ENCODE measurements at regions not wholly inside any gene's neighbourhood (a gene's known extent, or its start where the extent isn't known, plus 50 kb on each side); places are given as distances from the start of the nearest gene placed in this dataset.

GRCh38 chr17:53687324-53687723, 135.4 kb upstream of the KIF2B start (continued):
- no peak for TF ChIP-seq REST (IDR thresholded peaks at IDR 0.05)

- ATAC-seq, result no peak
- WGBS (ENCODE audit: missing lambda C conversion rate), result 0% methylated on average over 1 of the region's 1 CpG
- TF ChIP-seq BHLHE40 (IDR thresholded peaks at IDR 0.05; ENCODE audit: low read depth, low read length) (no peak), CHD4 (IDR thresholded peaks at IDR 0.05; ENCODE audit: borderline replicate concordance) (no peak), SMC3 (IDR thresholded peaks at IDR 0.05) (no peak), ZSCAN20 (CRISPR knock-in tag; IDR thresholded peaks at IDR 0.05) (no peak), PBX3 (IDR thresholded peaks at IDR 0.05) (no peak), RAD21 (conservative IDR thresholded peaks at IDR 0.05 in 1 of 2, IDR thresholded peaks at IDR 0.05 in 1 of 2) (no peak), HOXB5 (CRISPR knock-in tag; IDR thresholded peaks at IDR 0.05) (no peak), POLR2A (IDR thresholded peaks at IDR 0.05; ENCODE audit: low read length) (no peak), REST (IDR thresholded peaks at IDR 0.05) (no peak), HOXB13 (CRISPR knock-in tag; IDR thresholded peaks at IDR 0.05; ENCODE audit: low read depth) (no peak), JUNB (IDR thresholded peaks at IDR 0.05) (no peak), HMGXB4 (CRISPR knock-in tag; IDR thresholded peaks at IDR 0.05; ENCODE audit: borderline replicate concordance) (no peak), MYC (IDR thresholded peaks at IDR 0.05; ENCODE audit: borderline replicate concordance, low read length) (no peak), ESRRA (IDR thresholded peaks at IDR 0.05; ENCODE audit: borderline replicate concordance, low read length) (no peak), FOSB (CRISPR knock-in tag; IDR thresholded peaks at IDR 0.05) (no peak), TFCP2L1 (CRISPR knock-in tag; IDR thresholded peaks at IDR 0.05) (no peak), ATOH8 (CRISPR knock-in tag; IDR thresholded peaks at IDR 0.05; ENCODE audit: low read depth) (no peak), EP300 (IDR thresholded peaks at IDR 0.05) (no peak)
- TF ChIP-seq, protein P1, sequence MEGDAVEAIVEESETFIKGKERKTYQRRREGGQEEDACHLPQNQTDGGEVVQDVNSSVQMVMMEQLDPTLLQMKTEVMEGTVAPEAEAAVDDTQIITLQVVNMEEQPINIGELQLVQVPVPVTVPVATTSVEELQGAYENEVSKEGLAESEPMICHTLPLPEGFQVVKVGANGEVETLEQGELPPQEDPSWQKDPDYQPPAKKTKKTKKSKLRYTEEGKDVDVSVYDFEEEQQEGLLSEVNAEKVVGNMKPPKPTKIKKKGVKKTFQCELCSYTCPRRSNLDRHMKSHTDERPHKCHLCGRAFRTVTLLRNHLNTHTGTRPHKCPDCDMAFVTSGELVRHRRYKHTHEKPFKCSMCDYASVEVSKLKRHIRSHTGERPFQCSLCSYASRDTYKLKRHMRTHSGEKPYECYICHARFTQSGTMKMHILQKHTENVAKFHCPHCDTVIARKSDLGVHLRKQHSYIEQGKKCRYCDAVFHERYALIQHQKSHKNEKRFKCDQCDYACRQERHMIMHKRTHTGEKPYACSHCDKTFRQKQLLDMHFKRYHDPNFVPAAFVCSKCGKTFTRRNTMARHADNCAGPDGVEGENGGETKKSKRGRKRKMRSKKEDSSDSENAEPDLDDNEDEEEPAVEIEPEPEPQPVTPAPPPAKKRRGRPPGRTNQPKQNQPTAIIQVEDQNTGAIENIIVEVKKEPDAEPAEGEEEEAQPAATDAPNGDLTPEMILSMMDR (IDR thresholded peaks at IDR 0.05), result no peak
These were observed 142.0 kb upstream of the KIF2B start for GRCh38 chr17:53680745-53681144.

More at GRCh38 chr17:53680745-53681144, 142.0 kb upstream of the KIF2B start:
- CTCF ChIA-PET, result no interaction called here
- no peaks in the 10 kb centered on the region for H3K4me1 ChIP-seq
- POLR2A ChIA-PET, result no interaction called here
- no peak overlapping the region for H3K4me2 ChIP-seq
- DNase-seq (ENCODE audit: low read depth in 1 of 2, low spot score in 1 of 2) (no peak), FAIRE-seq (no peak)
- H3K9me3 ChIP-seq, result peaks cover 2% of the 10 kb centered on the region; the same call in 1 of the 3 replicates
- H3K4me3 ChIP-seq, result no peak overlapping the region
- no peak overlapping the region for H3K27ac ChIP-seq

Measured in A549 (cell line).